ENCODE measurements at regions not wholly inside any gene's neighbourhood (a gene's known extent, or its start where the extent isn't known, plus 50 kb on each side); places are given as distances from the start of the nearest gene placed in this dataset.

- Histone ChIP-seq H3K4me1 (no peaks in the 10 kb centered on the region), H3K27ac (no peak overlapping the region), H3K27me3 (no peaks in the 10 kb centered on the region), H3K36me3 (no peaks in the 10 kb centered on the region), H3K4me3 (no peak overlapping the region), H3K9me3 (no peaks in the 10 kb centered on the region)
- WGBS, 2 donors: 76 to 77% methylated on average over 2 of the region's 2 CpGs
- intact Hi-C loops (cut with DNase I): no loop called here
- TF ChIP-seq POLR2A (IDR thresholded peaks at IDR 0.05) (no peak), CTCF (IDR thresholded peaks at IDR 0.05) (no peak), POLR2AphosphoS5 (IDR thresholded peaks at IDR 0.05) (no peak), EP300 (IDR thresholded peaks at IDR 0.05) (no peak)
- no peak for DNase-seq
These were observed 91.2 kb upstream of the NGF start for GRCh38 chr1:115429241-115429640.

GRCh38 chr1:115428676-115429075 lies 90.6 kb upstream of the NGF start:
- no peaks in the 10 kb centered on the region for H3K9me3 ChIP-seq
- H3K27ac ChIP-seq: no peak overlapping the region
- intact Hi-C loops (cut with DNase I): no loop called here
- 92 to 93% methylated on average over 1 of the region's 1 CpG for WGBS, 2 donors
- no peak for DNase-seq
- TF ChIP-seq POLR2AphosphoS5 (IDR thresholded peaks at IDR 0.05): no peak
- no peak for TF ChIP-seq POLR2A (IDR thresholded peaks at IDR 0.05)
- TF ChIP-seq EP300 (IDR thresholded peaks at IDR 0.05): no peak
- no peak for TF ChIP-seq CTCF (IDR thresholded peaks at IDR 0.05)
- H3K4me3 ChIP-seq: no peak overlapping the region
- no peaks in the 10 kb centered on the region for H3K4me1 ChIP-seq
- H3K27me3 ChIP-seq: no peaks in the 10 kb centered on the region
- no peaks in the 10 kb centered on the region for H3K36me3 ChIP-seq

- 84 to 86% methylated on average over 2 of the region's 2 CpGs for WGBS, 2 donors
- no peaks in the 10 kb centered on the region for H3K36me3 ChIP-seq
- DNase-seq: no peak
- intact Hi-C loops (cut with DNase I): no loop called here
- TF ChIP-seq CTCF (IDR thresholded peaks at IDR 0.05): no peak
- TF ChIP-seq POLR2AphosphoS5 (IDR thresholded peaks at IDR 0.05): no peak
- no peak for TF ChIP-seq POLR2A (IDR thresholded peaks at IDR 0.05)
- TF ChIP-seq EP300 (IDR thresholded peaks at IDR 0.05): no peak
- no peak overlapping the region for H3K4me3 ChIP-seq
- no peaks in the 10 kb centered on the region for H3K4me1 ChIP-seq
- no peaks in the 10 kb centered on the region for H3K9me3 ChIP-seq
- no peaks in the 10 kb centered on the region for H3K27me3 ChIP-seq
- no peak overlapping the region for H3K27ac ChIP-seq
These were observed 90.2 kb upstream of the NGF start for GRCh38 chr1:115428256-115428655.

GRCh38 chr1:115426956-115427355 lies 88.9 kb upstream of the NGF start:
- Histone ChIP-seq H3K27me3 (no peaks in the 10 kb centered on the region), H3K27ac (no peak overlapping the region), H3K4me1 (no peaks in the 10 kb centered on the region), H3K4me3 (no peak overlapping the region), H3K9me3 (no peaks in the 10 kb centered on the region), H3K36me3 (no peaks in the 10 kb centered on the region)
- WGBS, 2 donors: 84 to 94% methylated on average over 5 of the region's 5 CpGs
- TF ChIP-seq EP300 (IDR thresholded peaks at IDR 0.05) (no peak), POLR2AphosphoS5 (IDR thresholded peaks at IDR 0.05) (no peak), POLR2A (IDR thresholded peaks at IDR 0.05) (no peak), CTCF (IDR thresholded peaks at IDR 0.05) (no peak)
- DNase-seq: no peak
- intact Hi-C loops (cut with DNase I): no loop called here

GRCh38 chr1:115426231-115426771 lies 88.3 kb upstream of the NGF start:
- intact Hi-C loops (cut with DNase I): no loop called here
- Histone ChIP-seq H3K27ac (no peak overlapping the region), H3K9me3 (no peaks in the 10 kb centered on the region), H3K4me1 (no peaks in the 10 kb centered on the region), H3K27me3 (no peaks in the 10 kb centered on the region), H3K4me3 (no peak overlapping the region), H3K36me3 (no peaks in the 10 kb centered on the region)
- peak; percentile 67 for DNase-seq
- 58 to 62% methylated on average over 6 of the region's 6 CpGs for WGBS, 2 donors
- TF ChIP-seq EP300 (IDR thresholded peaks at IDR 0.05) (no peak), POLR2AphosphoS5 (IDR thresholded peaks at IDR 0.05) (no peak), CTCF (IDR thresholded peaks at IDR 0.05) (no peak), POLR2A (IDR thresholded peaks at IDR 0.05) (no peak)
